Activated CD4-positive, alpha-beta T cell treated with anti-CD3 and anti-CD28 coated beads, Interleukin-10, Interleukin-2, amounts not matched to agents 100 ng/mL and 50 ng/mL, durations not matched to agents 16 hours and 8 hours (primary cell): ENCODE measurements at regions not wholly inside any gene's neighbourhood (a gene's known extent, or its start where the extent isn't known, plus 50 kb on each side); places are given as distances from the start of the nearest gene placed in this dataset.
"Not testable (repeated sequence)": the region's sequence is repeated elsewhere in the genome, so short reads cannot be mapped to it uniquely, and the experiment has no call there.

Experiments
- DNase-seq: peaks from one replicate; pipeline ENCODE4 v3.0.0-alpha.2; 2020

- DNase-seq = not testable (repeated sequence)
Observed at GRCh38 chr16:16563962-16564361, 185.0 kb downstream of the NPIPA7 start.

DNA sequence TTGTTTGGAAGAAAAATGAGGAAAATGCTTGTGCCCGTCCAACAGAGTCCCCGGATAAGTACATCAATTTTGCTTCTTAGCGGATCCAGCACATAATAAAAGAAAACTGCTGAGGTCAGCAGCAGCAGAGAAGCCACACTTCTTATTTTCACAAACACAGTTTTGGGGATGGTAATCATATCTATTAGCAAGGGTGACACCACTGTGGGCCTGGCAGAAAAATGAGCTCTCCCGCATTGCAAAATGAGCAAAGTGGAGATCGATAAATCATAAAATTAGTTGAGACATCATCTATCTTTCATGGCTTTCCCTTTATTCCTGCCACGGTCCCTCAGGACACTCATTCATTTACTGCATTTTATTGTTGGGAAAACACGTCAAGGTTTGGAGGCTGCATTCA, 186.4 kb downstream of the NPIPA7 start:
- not testable (repeated sequence) for DNase-seq

- not testable (repeated sequence) for DNase-seq
Observed at GRCh38 chr16:16570055-16570454, 191.1 kb downstream of the NPIPA7 start.

DNA sequence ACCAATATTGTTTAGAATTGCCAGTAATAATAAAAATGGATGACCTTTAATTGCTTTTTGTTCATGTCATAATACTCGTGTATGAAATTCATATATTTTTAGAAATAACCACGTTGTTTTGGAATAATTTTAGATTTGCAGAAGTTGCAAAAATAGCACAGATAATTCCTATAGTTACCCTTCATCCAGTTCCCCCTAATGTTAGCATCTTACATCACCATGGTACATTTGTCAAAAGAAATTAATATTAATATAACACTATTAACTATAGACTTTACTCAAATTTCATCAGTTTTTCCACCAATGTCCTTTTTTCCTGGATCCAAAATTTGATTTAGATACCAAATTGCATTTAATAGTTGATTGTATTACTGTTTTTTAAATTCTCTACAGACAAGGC, 191.9 kb downstream of the NPIPA7 start:
- not testable (repeated sequence) for DNase-seq

- not testable (repeated sequence) for DNase-seq
Observed at GRCh38 chr16:16572130-16572774, 193.3 kb downstream of the NPIPA7 start.

GRCh38 chr16:16577062-16577461, 198.1 kb downstream of the NPIPA7 start:
- not testable (repeated sequence) for DNase-seq

- DNase-seq = no peak
Observed at GRCh38 chr16:16578701-16579100, 199.8 kb downstream of the NPIPA7 start.

- DNase-seq = peak; percentile 66
Observed at GRCh38 chr16:16582916-16583315, 204.0 kb downstream of the NPIPA7 start.

- DNase-seq = not testable (repeated sequence)
Observed at GRCh38 chr16:16586073-16586651, 207.2 kb downstream of the NPIPA7 start.

- DNase-seq = not testable (repeated sequence)
Observed at GRCh38 chr16:16586969-16587368, 208.0 kb downstream of the NPIPA7 start.

DNA sequence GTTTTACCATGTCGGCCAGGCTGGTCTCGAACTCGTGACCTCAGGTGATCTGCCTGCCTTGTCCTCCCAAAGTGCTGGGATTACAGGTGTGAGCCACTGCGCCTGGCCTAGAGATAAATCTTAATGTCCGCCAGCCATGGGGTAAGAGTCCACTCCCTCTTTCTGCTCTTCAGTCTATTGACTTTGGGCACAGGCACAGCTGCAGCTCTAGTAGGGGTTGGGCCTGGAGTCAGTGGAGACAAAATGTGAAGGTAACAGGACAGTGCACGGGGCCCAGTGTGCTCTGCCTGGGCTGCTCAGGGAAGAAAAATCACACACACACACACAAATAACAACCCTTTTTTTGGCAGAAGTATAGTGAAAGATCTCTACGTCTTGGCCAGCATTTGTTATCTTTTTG, 209.5 kb downstream of the NPIPA7 start:
- DNase-seq = not testable (repeated sequence)

DNA sequence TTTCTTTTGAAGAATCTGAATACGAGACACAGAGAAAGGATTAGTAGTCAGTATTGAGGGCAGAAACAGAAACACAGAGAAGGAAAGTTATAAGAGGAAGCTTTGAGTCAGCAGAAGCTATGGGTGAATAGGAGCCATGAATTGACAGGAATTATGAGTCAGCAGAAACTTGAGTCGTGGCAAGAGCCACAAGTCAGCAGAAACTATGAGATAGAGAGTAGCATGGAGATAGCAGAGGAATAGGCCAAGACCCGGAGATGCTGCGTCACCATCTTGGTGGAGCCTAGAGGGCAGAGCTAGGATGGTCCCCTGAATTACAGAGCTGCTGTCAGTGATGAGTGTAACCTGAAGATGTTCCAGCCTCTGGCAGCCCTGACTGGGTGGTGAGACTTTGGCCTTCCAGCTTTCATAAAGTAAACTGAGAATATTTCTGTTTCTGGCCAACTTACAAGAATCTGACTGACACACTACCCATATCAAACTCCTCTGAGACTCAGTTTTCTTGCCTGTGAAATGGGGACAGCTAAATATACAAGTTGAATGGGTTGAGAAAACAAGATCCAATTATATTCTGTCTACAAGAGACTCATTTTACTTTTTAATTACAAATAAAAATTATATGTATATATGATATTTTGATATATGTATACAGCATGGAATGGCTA, 211.8 kb downstream of the NPIPA7 start:
- not testable (repeated sequence) for DNase-seq

DNA sequence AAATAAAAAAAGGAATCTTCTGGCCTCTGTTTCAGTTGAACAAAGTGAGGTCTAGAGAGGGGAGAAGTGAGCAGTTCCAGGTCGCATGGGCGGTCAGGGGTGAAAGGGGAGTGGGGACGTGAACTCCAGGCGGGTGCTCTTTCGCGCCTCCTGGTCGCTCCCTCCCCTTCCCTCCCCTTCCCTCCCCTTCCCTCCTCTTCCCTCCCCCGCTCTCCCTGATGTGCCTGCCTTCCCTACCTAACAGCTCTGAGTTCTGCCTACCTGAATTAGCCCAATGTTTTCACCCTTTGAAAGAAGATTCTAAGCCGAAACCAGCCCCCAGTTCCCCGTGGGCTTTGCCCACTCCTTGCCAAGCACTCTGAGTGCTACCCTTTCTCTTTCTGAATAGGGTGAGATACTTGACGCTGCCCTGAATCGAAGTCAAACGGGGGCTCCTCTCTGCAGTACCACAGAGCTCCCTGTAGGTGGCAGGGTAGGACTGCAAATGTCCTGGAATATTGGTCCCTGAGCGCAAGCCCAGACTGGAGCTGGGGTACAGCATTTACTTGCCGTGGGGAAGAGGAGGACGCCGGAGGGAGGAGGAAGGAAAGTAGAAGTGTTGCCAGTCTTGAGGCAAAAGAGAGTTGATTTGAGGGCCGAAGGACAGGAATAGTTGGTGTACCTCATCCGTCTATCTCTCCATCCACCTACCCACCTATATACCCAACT, 214.4 kb downstream of the NPIPA7 start:
- DNase-seq = peak; percentile 72

- not testable (repeated sequence) for DNase-seq
Observed at GRCh38 chr16:16595029-16595718, 216.2 kb downstream of the NPIPA7 start.

- DNase-seq = not testable (repeated sequence)
Observed at GRCh38 chr16:16601239-16601638, 222.3 kb downstream of the NPIPA7 start.

- DNase-seq = not testable (repeated sequence)
Observed at GRCh38 chr16:16607401-16608082, 228.6 kb downstream of the NPIPA7 start.

GRCh38 chr16:16609627-16610026, 230.7 kb downstream of the NPIPA7 start:
- not testable (repeated sequence) for DNase-seq

GRCh38 chr16:16610389-16610967, 231.5 kb downstream of the NPIPA7 start:
- not testable (repeated sequence) for DNase-seq

- DNase-seq = not testable (repeated sequence)
Observed at GRCh38 chr16:16613212-16613611, 234.3 kb downstream of the NPIPA7 start.

DNA sequence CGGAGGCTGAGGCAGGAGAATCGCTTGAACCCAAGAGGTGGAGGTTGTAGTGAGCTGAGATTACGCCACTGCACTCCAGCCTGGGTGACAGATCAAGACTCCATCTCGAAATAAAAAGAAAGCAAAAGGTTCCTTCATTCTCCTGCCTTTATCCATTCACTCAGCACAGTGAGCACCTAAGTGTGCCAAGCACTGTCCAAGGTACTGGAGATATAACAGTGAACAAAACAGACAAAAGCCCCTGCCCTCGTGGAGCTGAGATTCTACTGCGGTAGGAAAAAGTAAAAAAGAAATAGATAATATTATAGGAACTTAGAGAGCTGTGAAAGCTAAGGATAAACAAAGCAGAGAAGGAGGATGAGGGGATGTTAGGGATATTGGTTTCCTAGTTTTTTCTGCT, 235.5 kb downstream of the NPIPA7 start:
- not testable (repeated sequence) for DNase-seq

- DNase-seq = not testable (repeated sequence)
Observed at GRCh38 chr16:16618963-16619465, 240.1 kb downstream of the NPIPA7 start.
